B cell (primary cell): ENCODE measurements at regions not wholly inside any gene's neighbourhood (a gene's known extent, or its start where the extent isn't known, plus 50 kb on each side); places are given as distances from the start of the nearest gene placed in this dataset.

Experiments
- EZH2 ChIP-seq: IDR thresholded peaks from 2 replicates; pipeline ENCODE4 v1.6.1; 2012; ENCODE audit warnings: borderline replicate concordance, low read depth, mild to moderate bottlenecking, moderate library complexity, low read length; ENCODE audit not compliant: insufficient read depth, poor library complexity, severe bottlenecking
- TF ChIP-seq, protein P1 (sequence below): fragments of 200-600 bp; IDR thresholded peaks from one replicate; pipeline ENCODE4 v1.8.0; 2022; ENCODE audit warnings: antibody characterized with exemption, mild to moderate bottlenecking

DNA sequence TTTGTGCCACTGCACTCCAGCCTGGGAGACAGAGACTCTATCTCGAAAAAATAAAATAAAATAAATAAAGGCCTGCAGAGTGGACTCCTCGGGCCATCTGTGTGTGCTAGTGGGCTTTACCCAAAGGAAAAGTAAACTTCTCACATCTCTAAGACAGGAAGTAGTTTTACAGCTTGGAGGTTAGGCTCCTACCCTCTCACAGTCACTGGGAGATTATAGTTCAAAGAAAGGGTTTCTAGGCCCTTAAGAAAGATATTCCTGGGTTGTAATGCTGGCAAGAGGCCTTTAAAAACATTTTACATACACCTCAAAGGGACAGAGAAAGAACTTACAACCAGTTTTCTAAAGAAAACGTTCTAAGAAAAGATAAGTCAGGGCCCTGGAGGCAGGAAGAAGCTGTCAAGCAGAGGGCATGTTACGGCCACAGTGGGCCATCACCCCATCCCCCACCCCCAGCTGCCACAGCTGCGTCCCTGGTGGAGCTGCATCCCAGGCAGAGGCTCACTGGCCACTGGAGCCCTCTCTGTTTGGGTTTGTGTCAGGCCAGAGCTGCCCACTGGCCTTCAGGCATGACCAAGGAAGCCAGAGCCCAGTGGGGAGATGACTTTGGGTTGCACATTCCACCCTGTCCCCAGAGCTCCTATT, 78.1 kb upstream of the CDK20 start:
- TF ChIP-seq, protein P1, sequence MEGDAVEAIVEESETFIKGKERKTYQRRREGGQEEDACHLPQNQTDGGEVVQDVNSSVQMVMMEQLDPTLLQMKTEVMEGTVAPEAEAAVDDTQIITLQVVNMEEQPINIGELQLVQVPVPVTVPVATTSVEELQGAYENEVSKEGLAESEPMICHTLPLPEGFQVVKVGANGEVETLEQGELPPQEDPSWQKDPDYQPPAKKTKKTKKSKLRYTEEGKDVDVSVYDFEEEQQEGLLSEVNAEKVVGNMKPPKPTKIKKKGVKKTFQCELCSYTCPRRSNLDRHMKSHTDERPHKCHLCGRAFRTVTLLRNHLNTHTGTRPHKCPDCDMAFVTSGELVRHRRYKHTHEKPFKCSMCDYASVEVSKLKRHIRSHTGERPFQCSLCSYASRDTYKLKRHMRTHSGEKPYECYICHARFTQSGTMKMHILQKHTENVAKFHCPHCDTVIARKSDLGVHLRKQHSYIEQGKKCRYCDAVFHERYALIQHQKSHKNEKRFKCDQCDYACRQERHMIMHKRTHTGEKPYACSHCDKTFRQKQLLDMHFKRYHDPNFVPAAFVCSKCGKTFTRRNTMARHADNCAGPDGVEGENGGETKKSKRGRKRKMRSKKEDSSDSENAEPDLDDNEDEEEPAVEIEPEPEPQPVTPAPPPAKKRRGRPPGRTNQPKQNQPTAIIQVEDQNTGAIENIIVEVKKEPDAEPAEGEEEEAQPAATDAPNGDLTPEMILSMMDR, result no peak
- no peak for TF ChIP-seq EZH2
